ENCODE measurements at regions not wholly inside any gene's neighbourhood (a gene's known extent, or its start where the extent isn't known, plus 50 kb on each side); places are given as distances from the start of the nearest gene placed in this dataset.

DNA sequence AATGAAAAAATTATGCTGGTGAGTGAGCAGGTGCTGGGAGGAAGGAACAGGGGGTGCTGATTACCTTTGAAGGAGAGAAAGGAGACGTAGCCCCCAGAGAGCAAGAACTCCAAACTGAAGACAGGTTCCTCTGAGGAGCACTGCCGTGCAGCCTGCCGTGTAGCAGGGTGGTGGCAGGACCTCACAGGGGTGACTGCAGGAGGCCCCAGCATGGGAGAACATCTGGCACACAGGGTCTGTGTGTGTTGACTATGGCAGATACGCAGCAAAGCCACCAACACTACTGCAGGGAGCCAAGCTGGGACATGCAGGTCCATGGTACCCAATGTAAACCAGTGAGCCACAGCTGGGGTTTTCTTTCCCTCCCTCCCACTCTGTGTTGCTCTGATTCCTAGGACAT is 192.1 kb upstream of the PDE1C start:
- no peak for DNase-seq

DNA sequence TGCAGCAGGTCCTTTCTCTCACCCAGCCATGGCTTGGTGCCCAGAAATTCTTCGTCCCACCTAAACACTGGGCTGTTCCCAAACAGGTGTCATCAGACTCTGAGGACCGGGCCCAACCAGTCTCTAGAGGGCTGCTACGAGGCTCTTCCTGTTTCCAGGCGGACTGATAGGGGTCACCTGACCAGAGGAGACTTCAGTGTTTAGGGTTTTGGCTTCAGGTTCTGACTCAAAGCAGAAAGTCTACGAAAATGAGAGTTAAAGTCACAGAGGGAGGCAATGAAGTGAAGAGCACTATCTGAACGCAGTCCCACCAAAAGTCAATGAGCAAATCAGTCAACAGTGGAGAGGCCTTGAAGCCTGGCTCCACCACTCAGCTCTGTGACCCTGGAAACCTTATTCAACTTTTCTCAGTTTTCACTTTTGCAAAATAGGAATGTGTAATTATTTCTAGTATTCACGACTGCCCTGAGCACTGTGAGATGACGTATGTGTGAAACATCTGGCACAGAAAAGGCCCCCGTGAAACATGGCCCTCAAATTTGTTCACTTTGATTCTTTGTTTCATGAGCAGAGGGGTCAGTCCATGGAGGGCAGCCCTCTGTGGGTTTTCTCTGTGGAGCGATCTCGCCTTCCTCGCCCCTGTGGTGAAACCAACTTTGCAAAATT is 189.9 kb upstream of the PDE1C start:
- DNase-seq: no peak

DNA sequence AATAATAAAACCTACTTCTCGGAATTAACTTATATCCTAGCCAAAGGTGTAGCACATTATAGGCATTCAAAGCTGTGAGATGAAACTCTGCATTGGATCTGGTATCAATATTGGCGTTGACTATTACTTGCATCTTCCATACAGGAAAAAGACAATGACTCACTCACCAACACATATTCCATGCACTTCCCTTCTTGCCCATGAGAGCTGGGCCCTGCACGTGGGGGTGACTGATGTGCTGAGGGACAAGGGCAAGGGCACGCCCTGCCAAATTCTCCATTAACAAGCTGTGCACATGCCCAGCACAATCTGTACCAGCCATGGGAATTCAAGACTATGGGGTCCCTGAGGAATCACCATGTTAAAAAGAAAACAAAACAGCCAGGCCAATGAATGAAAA is 188.1 kb upstream of the PDE1C start:
- no peak for DNase-seq

DNA sequence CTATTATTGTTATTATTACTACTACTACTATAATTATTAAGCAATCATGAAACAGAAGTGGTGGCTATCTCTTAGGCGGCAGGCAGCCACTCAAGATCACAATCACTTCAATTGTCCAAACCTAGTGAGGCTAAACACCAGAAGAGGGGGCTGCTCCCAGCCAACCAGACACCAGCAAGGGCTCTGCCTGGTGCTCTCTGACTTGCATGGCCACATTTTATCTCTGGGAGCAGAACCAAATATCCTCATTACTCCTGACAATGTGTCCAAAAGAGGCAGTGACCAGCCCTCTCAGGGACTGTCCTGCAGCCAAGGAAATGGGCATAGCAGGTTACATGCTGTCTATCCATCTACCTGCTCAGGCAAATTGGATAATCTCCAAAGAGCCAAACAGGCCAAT is 187.4 kb upstream of the PDE1C start:
- DNase-seq: no peak

DNA sequence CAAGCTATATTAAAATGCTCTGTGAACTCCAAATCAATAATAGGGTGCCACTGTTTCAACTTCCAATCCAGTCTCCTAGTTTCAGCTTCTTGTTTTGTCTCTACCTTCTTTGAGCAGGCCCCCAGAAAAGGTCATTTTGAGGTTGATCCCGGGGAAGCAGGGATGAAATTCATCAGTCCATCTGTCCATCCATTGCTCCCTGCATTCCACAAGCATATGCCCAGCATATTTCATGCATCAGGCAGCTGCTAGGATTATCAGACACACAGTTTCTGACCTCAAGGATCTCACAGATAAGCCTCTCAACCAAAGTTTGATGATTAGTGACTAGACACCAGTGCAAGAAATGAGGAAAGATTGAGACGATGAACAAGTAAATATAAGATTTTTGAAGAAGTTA is 186.6 kb upstream of the PDE1C start:
- DNase-seq: no peak

DNA sequence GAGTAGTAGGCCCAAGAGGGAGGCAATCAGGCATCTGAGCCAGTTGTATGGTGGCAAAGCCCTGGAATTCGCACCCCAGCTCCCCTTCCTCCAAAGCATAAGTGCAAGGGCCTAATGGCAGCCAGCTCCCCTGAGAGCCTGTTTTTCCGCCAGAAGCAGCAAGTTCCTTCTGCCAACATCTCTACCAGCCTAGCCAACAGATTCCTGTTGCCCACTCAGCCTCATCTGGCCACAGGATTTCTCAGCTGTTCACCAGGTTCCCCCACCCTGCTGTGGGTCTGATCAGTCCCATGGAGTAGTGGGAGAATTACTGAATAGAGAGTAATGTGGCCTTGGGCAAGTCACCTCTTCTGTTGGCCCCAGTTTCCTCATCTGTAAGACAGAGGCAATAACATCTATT is 186.2 kb upstream of the PDE1C start:
- DNase-seq: no peak

DNA sequence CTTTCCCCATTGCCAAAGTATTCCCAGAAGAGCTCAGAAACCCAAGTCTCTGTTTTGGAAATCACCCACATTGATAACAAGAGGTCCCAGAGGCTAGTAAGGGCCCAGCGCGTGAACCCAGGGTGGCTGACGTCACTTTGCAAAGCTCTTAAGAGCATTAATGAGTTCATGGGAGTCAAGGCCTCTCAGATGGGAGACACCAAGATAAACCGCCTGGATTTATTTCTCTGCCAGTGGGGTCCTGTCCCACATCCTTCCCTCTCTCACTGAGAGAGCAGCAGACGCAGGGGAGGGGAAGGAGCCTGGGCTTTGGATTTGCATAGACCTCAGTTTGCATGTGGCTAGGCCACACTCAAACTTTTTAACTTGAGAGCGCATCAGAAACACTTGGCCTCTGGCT is 184.8 kb upstream of the PDE1C start:
- no peak for DNase-seq

DNA sequence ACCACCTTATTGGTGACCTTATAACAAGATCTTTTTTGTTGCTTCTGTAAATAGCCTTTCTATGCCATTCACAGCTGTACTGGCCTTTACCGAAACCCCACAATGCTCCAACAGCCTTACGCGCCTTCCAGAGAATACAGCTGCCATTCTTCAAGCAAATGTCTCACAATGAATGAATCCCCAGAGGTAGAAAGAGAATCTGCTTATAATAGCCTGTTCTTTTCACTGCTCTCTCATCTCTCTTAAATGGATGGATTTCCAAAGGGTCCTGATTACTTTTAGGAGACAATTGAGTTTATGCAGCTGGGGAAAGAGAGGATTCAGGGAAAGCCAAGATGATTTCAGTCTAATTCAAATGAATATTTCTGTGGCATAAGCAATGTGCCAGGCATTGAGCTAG is 183.1 kb upstream of the PDE1C start:
- DNase-seq: no peak

DNA sequence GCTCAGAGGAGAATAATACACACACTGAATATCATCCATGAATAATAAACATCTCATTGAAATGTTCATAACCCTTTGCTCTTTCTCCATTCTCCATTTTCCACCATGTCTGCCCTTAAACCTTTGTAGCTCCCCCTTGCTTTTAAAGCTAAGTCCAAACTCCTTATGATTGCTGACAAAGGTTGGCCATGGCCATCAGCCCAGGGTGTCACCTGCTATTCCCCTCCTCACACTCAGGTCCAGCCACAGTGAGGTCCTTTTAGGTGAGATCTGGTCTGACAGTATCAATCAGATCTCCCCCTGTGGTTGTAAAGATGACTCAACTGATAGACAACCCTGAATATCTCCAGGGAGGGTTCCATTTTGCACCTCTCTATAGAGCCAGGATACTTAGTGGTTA is 181.5 kb upstream of the PDE1C start:
- no peak for DNase-seq

DNA sequence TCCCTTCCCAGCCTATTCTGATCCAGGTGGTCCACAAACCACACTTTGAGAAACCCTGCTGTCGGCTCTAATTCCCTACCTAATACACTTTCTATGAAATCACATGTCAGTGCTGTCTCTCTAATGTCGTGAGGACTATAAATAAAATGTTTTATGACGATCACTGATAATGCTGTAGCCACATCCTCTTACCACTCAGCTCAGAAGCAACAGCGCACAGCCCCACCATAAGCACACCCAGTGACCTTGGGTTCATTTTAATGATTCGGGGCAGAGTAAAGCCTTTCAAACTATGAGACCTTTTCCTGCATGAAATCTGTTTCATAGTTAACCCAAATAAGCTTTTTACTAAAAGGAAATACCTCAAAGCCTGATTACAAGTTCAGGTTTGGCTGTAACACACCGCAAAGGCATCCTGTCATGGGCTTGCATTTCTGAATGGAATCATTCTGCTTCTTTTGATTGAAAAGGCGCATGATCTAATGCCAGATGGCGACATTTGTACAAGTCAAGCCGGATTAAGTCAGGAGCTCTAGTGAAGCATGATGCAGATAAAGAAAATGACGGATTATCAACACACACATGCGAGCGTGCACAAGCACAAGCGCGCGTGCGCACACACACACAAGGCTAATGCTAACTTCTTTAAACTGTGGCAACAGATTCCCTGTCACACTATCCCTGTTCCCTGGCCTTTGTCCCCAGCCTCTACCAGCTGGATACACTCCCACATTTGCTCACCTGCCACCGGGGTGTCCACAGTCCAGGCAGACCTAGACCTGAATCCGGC is 180.5 kb upstream of the PDE1C start:
- DNase-seq: no peak

DNA sequence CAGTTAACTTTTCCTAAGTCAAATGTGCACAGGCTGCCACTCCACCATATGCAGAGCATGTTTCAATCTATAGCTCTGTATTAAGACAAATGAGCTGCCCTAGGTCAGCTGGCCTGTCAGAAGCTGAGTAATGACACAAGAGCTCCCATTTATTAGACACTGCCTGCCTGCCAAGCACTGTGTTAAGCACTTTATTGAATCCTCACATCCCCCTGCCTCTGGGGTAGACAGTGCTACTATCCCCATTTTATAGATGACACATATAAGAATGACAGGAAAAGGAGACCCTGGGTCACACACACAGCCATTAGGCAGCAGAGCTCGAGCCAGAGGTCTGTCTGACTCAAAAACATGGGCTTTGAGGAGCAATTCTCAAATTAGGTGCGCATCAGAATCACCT is 179.8 kb upstream of the PDE1C start:
- DNase-seq: no peak

DNA sequence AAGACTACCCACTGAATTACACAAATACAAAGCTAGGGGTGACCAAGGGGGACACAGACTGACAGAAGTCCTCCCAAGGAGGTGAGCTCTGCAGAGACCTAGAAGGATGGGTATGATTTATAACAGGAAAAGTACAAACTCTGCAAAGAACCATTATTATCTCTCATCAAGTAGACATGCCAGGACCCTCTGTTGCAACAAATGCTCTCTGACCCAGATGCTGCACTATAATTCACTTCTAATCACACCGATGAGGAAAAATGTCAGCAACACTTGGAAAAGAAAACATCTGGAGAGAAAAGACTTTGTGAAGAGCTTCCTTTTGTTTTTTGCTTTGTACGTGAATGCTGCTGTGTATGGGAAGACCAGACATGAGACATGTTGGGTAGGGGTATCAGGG is 178.3 kb upstream of the PDE1C start:
- DNase-seq: no peak

DNA sequence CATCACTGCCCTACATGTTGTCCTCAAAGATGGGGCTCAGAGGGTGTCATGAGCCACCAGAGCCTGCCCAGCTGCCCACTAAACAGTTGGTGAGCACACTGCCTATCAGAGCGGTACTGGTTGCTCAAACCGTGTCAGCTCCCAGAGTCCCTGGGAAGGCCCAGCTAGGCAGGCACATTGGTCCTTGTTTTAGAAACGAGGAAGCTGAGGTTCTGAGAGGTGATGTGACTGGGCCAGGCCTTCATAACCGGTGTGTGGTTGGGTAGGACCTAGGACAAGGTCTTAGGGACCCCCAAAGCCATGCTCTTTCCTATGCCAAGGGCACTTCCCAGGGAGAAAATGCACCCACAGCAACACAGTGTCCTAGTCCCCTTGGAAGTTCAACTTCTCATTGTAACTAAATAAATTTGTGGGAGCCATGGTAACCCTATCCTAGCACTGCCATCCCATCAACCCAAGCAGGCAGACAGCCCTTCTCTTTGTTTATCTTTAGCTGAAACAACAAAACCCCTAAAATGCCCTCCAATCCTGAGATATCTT is 174.7 kb upstream of the PDE1C start:
- no peak for DNase-seq

DNA sequence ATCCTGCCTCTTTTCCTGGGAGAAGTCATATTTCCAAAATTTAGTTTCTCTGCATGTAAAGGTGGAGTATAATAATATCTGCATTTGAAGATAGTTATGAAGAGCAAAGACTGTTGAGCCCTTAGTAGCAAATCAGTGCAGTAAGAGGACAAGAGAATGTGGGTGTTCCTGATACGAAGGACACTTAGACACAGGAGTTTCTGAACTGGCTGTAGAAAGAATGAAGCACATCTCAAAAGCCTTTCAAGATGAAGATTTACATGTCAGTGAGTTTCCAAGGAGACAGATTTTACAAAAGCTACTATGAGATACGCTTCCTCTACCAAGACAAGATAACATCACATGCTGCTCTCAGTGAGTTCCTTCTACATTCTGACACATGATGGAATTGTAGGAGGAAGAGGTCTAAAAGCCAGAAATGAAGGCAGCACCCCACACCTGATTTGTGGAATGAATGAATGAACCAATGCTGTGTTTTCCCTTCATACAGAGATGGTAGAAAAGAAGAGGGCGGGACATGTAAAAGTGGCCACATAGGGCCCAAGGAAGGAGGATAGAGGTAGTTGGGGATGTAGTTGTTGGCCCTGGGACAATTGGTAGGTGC is 173.6 kb upstream of the PDE1C start:
- no peak for DNase-seq

DNA sequence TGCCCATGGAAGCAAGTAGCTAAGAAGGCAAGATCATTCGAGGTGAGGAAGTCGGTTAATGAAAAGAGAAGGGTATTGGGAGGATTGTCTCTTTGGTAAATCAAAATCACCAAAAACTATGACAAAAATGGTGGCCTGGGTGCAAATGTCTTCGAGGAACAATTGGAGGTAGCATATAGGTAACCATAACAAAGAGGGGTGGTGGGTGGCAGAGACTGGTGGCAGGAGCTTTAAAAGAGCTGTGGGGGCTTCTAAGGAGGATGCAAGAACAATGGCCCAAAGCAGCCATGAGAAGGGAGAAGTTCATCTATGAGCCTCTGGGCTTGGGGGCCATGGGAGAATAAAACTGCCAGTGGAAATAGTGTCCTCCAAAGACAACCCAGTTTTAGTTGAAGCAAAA is 172.2 kb upstream of the PDE1C start:
- DNase-seq: no peak

DNA sequence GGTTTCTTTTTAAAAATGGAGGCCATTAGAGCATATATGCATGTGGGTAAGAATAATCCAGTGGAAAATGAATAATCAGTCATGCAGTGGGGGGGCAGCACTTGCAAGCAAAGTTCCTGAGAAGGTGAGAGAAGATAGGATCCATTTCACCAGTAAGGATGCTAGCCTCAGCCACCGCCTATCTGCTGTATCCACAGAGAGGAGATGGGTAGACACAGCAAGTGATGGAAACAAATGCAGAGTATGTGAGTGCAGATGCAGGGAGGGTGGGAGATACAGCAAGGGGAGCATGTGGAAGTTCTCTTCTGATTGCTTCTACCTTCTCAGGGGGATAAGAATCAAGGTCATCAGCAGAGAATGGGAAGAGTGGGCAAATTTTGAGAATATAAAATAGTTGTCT is 171.4 kb upstream of the PDE1C start:
- no peak for DNase-seq

DNA sequence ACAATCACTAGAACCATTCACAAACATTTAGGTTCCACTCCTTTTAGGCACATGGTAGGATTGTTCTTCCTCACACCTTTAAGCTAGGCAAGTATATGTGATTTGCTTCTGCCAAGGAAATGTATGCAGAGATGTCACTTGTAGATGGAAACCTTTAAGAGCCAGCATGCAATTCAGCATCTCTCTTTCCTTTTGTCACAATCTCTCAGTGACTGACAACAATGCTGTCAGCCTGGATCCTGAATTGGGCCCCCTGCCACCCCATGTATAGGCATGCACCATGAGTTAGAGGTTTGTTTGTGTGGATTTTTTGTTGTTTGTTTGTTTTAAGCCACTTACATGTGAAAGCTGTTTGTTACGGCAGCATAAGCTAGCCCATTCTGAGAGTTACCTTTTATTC is 169.6 kb upstream of the PDE1C start:
- DNase-seq: no peak

DNA sequence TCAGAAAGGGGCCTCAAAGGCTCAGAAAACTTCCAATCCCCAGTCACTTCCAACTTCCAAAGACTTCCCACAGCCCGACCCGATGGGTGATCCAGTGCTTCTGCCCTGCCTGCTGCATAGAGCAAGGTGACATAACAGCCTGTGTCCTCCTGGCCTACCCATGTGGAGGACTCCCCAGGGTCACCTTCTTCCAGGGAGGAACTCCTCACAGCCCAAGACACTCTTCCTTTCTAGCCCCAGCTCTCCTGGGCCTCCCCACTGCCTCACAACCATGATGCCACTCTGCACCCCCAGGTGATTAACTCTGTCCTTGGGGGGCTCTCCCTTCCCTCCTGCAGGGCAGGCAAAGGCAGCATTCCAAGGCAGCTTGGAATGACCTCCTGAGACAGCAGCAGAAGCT is 158.4 kb upstream of the PDE1C start:
- DNase-seq: no peak

DNA sequence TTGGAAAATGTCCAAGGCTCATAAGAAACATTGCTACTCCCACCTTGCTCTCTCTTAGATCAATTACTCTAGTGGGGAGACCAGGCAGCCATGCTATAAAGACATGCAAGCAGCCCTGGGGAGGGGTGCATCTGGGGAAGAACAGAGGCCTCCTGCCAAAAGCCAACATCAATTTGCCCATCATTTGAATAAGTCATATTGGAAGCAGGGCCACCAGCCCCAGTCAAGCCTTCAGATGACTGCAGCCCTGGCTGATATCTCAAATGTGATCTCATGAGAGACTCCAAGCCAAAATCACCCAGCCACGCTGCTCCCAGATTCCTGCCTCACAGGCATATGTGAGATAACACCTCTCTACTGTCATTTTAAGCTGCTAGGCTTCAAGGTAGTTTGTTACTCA is 157.5 kb upstream of the PDE1C start:
- DNase-seq: no peak

DNA sequence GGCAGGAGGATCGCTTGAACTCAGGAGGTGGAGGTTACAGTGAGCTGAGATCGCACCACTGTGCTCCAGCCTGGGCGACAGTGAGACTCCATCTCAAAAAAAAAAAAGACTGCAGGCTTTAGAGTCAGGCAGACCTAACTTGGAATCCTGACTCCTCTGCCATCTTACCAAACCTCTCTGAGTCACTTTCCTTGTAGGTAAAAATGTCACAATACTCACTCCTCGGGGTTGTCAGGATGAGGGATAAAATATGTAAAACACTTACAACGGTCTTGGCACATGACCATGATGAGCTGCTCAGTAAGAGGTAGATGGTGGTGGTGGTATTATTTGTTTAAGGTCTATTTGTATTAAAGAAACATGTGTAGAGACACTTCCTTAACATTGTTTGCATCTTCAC is 154.1 kb upstream of the PDE1C start:
- DNase-seq: no peak

DNA sequence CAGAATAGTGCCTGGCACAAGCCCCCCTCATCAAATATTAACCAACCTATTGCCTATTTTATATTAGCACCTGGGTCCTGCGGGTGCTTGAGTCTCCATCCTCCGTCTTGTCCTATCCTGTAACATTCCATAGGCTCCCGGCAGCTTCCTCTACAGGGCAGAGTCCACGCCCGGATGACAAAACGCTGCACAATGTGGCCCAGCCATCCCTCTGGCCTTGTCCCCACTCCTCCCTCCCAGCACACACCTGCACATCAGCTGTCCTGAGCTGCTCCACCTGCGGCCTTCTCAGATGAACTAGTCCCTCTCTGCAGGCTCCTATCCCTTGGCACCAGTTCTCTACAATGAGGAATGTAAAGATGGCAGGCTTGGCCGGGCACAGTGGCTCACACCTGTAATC is 153.5 kb upstream of the PDE1C start:
- no peak for DNase-seq

DNA sequence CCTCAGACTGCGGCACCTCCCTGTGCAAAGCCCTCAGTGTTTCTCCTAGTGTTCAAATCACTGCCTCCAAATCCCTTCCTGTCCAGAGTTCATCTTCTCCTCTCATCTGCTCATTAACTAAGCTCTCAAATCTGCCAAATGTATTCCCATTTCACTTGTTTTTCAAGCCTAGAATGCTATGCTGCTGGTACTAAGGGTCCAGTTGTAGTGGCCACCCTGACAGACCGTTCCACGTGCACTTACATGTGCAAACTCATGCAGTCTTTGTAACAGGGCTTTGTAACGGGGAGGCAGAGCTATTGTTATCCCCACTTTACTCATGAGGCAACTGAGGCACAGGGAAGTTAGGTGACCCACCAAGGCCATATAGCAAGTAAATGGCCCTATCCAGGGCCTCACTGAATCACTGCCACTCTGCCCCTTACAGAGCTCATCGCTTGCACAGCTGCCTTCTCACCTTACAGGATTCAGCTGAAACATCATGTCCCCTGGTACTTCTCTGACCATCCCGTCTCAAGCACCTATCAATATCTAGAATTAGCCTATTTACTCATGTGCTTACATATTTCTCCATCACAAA is 153.0 kb upstream of the PDE1C start:
- DNase-seq: no peak

DNA sequence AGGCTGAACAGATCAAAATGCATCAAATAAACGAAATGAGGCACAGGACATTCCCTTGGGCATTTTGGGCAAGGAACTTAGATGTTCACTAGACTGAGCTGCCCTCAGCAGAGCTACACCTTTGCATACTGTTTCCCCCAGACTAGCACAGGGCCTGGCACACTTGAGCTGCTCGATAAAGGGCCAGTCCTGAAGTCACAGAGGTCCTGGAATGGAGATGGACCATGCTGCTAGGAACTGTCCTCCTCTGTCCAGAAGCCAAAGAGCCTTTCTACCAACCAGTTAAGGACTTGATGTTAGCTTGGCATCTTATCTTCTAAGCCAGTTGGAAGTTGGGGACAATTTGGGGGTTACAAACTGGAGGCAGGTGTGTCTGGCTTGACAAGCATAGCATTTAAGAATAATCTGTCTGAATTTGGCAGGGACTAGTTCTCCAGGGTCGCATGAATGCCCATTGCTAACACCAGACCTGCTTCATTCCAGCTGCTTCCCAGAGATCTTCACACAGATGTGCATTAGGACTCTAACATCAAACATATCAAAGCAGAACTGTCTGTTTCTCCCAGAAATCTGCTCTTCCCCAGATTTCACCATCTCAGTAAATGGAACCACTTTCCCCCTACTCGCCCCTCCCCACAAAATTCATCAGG is 152.2 kb upstream of the PDE1C start:
- DNase-seq: no peak
